H1 (cell line): ENCODE measurements at regions not wholly inside any gene's neighbourhood (a gene's known extent, or its start where the extent isn't known, plus 50 kb on each side); places are given as distances from the start of the nearest gene placed in this dataset.

Experiments used
- CTCF ChIA-PET: fragments of 300-600 bp; sonication (Branson Sonifier 250); formaldehyde crosslinking; loops from one replicate; lab custom pipeline; 2021; ENCODE audit not compliant: partially characterized antibody; lab: Charles Lee
- POLR2A ChIA-PET: fragments of 300-600 bp; sonication (Branson Sonifier 250); formaldehyde crosslinking; loops from one replicate; lab custom pipeline; 2021; ENCODE audit warnings: inconsistent platforms; ENCODE audit not compliant: partially characterized antibody; lab: Charles Lee
- DNase-seq, 2 experiments: peaks; one replicate each; pipeline versions ENCODE4 v3.0.0 to v3.0.0-alpha.2; 2010 to 2022; ENCODE audit warnings: low spot score in 2 of 2, low read depth in 1 of 2, mixed read lengths in 1 of 2
- FAIRE-seq: peaks from 2 replicates; lab custom pipeline; 2011; peaks lifted over from hg19 to GRCh38; lab: Jason Lieb, UNC
- H2AFZ ChIP-seq: 2 replicates; pipeline ENCODE4 v1.8.1; 2012; ENCODE audit warnings: low read length, inconsistent platforms
- H2AK5ac ChIP-seq: 2 replicates; pipeline ENCODE4 v1.6.1; 2013; ENCODE audit warnings: low read depth, low read length
- H2BK120ac ChIP-seq: replicated peaks from 2 replicates; pipeline ENCODE3; 2013; ENCODE audit warnings: low read depth, low read length, inconsistent platforms
- H2BK12ac ChIP-seq: 2 replicates; pipeline ENCODE4 v1.6.1; 2013; ENCODE audit warnings: low read depth, low read length
- H2BK15ac ChIP-seq: 2 replicates; pipeline ENCODE4 v1.6.1; 2013; ENCODE audit warnings: low read length
- H2BK20ac ChIP-seq: 2 replicates; pipeline ENCODE4 v1.6.1; 2013; ENCODE audit warnings: low read length
- H2BK5ac ChIP-seq: 2 replicates; pipeline ENCODE4 v1.6.1; 2013; ENCODE audit warnings: low read depth, low read length
- H3K14ac ChIP-seq: 2 replicates; pipeline ENCODE4 v1.6.1; 2013; ENCODE audit warnings: inconsistent platforms; ENCODE audit not compliant: insufficient read length
- H3K18ac ChIP-seq: 2 replicates; pipeline ENCODE4 v1.6.1; 2013; ENCODE audit warnings: low read length; ENCODE audit errors: extremely low read depth
- H3K23ac ChIP-seq: 2 replicates; pipeline ENCODE4 v1.6.1; 2013; ENCODE audit warnings: inconsistent platforms; ENCODE audit not compliant: insufficient read length
- H3K23me2 ChIP-seq: 2 replicates; pipeline ENCODE4 v1.6.1; 2013; ENCODE audit warnings: low read depth, low read length
- H3K27ac ChIP-seq: 2 replicates; pipeline ENCODE4 v1.6.1; 2011; ENCODE audit warnings: low read depth, low read length, inconsistent platforms
- H3K27me3 ChIP-seq, 4 experiments: replicated peaks in 1 of 4; 1 replicate in 1 of 4; 2 replicates in 3 of 4; pipeline versions ENCODE4 v1.6.1 to v1.8.1; 2011 to 2013; ENCODE audit warnings: low read length in 3 of 4, mild to moderate bottlenecking in 3 of 4, inconsistent platforms in 2 of 4, mixed read lengths in 2 of 4, moderate library complexity in 1 of 4; ENCODE audit not compliant: control insufficient read depth in 3 of 4, insufficient read depth in 3 of 4; ENCODE audit errors: extremely low read depth in 1 of 4
- H3K36me3 ChIP-seq, 4 experiments: 2 replicates each; pipeline versions ENCODE4 v1.6.1 to v1.8.1; 2011 to 2013; ENCODE audit warnings: mild to moderate bottlenecking in 4 of 4, low read length in 3 of 4, moderate library complexity in 2 of 4, control low read depth in 1 of 4, inconsistent platforms in 1 of 4; ENCODE audit not compliant: insufficient read depth in 4 of 4, control insufficient read depth in 2 of 4
- H3K4ac ChIP-seq: replicated peaks from 2 replicates; pipeline ENCODE3; 2013; ENCODE audit warnings: low read length, low read depth, mixed read lengths, inconsistent platforms; ENCODE audit not compliant: insufficient read length
- H3K4me1 ChIP-seq, 4 experiments: replicated peaks in 1 of 4; 1 replicate in 1 of 4; 2 replicates in 3 of 4; pipeline versions ENCODE4 v1.6.1 to v1.8.1; 2011 to 2013; ENCODE audit warnings: low read length in 3 of 4, inconsistent platforms in 2 of 4, mixed read lengths in 1 of 4; ENCODE audit not compliant: insufficient read depth in 4 of 4, control insufficient read depth in 3 of 4
- H3K4me2 ChIP-seq, 2 experiments: 2 replicates each; pipeline versions ENCODE4 v1.6.1 to v1.8.1; 2011 to 2013; ENCODE audit warnings: low read depth in 2 of 2, low read length in 2 of 2, control low read depth in 1 of 2, inconsistent platforms in 1 of 2, mild to moderate bottlenecking in 1 of 2; ENCODE audit not compliant: insufficient read depth in 1 of 2
- H3K4me3 ChIP-seq, 4 experiments: fragments of 200-600, 300-600 bp in 1 of 4; sonication (generic), shearing (Covaris generic), sonication (Bioruptor Twin) in 1 of 4; 2 replicates each; pipeline versions ENCODE4 v1.5.1 to v1.8.1; 2011 to 2016; ENCODE audit warnings: low read length in 4 of 4, low read depth in 3 of 4, control low read depth in 2 of 4, inconsistent platforms in 2 of 4, mild to moderate bottlenecking in 2 of 4, mixed read lengths in 1 of 4, moderate library complexity in 1 of 4; ENCODE audit not compliant: insufficient read depth in 2 of 4; ENCODE audit errors: extremely low read depth in 1 of 4
- H3K56ac ChIP-seq: replicated peaks from 2 replicates; pipeline ENCODE3; 2013; ENCODE audit warnings: low read depth, mild to moderate bottlenecking, mixed read lengths, low read length, inconsistent platforms; ENCODE audit not compliant: insufficient read length
- H3K79me1 ChIP-seq: 2 replicates; pipeline ENCODE4 v1.6.1; 2013; ENCODE audit warnings: low read depth, low read length, control low read depth
- H3K79me2 ChIP-seq, 2 experiments: 2 replicates each; pipeline versions ENCODE4 v1.6.1 to v1.8.1; 2012 to 2013; ENCODE audit warnings: low read length in 2 of 2, mild to moderate bottlenecking in 2 of 2, inconsistent platforms in 1 of 2; ENCODE audit not compliant: insufficient read depth in 2 of 2, control insufficient read depth in 1 of 2
- H3K9ac ChIP-seq, 4 experiments: replicated peaks in 1 of 4; 1 replicate in 1 of 4; 2 replicates in 3 of 4; pipeline versions ENCODE4 v1.6.1 to v1.8.1; 2011 to 2013; ENCODE audit warnings: low read depth in 3 of 4, low read length in 3 of 4, control low read depth in 2 of 4, mild to moderate bottlenecking in 2 of 4, moderate library complexity in 2 of 4, inconsistent platforms in 1 of 4; ENCODE audit errors: extremely low read depth in 1 of 4
- H3K9me3 ChIP-seq, 2 experiments: 2 replicates each; pipeline versions ENCODE4 v1.6.1 to v1.8.1; 2012 to 2013; ENCODE audit warnings: mild to moderate bottlenecking in 2 of 2, moderate library complexity in 2 of 2, control low read depth in 1 of 2, inconsistent platforms in 1 of 2, low read depth in 1 of 2, low read length in 1 of 2, mixed read lengths in 1 of 2; ENCODE audit not compliant: insufficient read depth in 2 of 2
- H4K20me1 ChIP-seq, 2 experiments: replicated peaks in 1 of 2; 2 replicates each; pipeline versions ENCODE3 to v1.8.1; 2011 to 2013; ENCODE audit warnings: inconsistent platforms in 2 of 2, low read length in 2 of 2, mild to moderate bottlenecking in 1 of 2; ENCODE audit not compliant: insufficient read depth in 2 of 2, control insufficient read depth in 1 of 2
- H4K5ac ChIP-seq: 2 replicates; pipeline ENCODE4 v1.6.1; 2013; ENCODE audit warnings: low read length, low read depth, mixed read lengths, inconsistent platforms; ENCODE audit not compliant: insufficient read length
- H4K8ac ChIP-seq: 2 replicates; pipeline ENCODE4 v1.8.0; 2013; ENCODE audit warnings: mild to moderate bottlenecking, moderate library complexity, low read length, inconsistent platforms; ENCODE audit not compliant: insufficient read depth; ENCODE audit errors: extremely low read depth
- H4K91ac ChIP-seq: replicated peaks from 2 replicates; pipeline ENCODE3; 2013; ENCODE audit warnings: low read length, mixed read lengths, inconsistent platforms; ENCODE audit not compliant: insufficient read length
- POLR2A ChIP-seq, 2 experiments: IDR thresholded peaks; 1 replicate in 1 of 2; 2 replicates in 1 of 2; pipeline ENCODE4 v1.6.1; 2011; ENCODE audit warnings: low read depth in 2 of 2, low read length in 2 of 2, mild to moderate bottlenecking in 2 of 2; ENCODE audit errors: control extremely low read depth in 1 of 2
- WGBS, 2 experiments: shearing (Covaris generic) in 1 of 2; methylation state at CpG; one replicate each; pipeline versions ENCODE4 v1.1.6 to v1.1.7; 2013 to 2015; ENCODE audit warnings: low lambda C conversion rate in 2 of 2, mixed read lengths in 2 of 2, inconsistent platforms in 1 of 2, low coverage in 1 of 2, missing lambda C conversion rate in 1 of 2; ENCODE audit not compliant: insufficient replicate concordance in 2 of 2, insufficient coverage in 1 of 2, insufficient read length in 1 of 2; ENCODE audit errors: extremely low coverage in 1 of 2, missing lambda C conversion rate in 1 of 2; 5-methylcytosine and 5-hydroxymethylcytosine counted together

DNA sequence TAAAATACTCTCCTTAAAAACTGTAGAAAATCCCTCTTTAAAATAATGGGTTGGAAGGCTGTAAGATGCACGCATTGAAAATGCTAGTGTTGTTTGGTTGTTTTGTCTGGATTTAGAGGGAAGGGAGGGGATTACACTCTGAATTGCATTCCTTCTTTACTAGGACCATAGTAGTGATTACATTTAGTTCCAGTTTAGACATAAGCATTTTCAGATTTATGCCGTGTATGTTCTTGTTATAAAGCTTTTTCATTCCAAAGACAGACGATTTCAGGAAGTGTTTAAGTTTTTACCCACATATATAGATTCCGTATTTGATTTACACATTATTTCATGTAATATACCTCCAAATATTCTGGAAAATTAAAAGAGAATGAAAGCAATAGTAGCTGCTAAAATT is 538.4 kb downstream of the PTPRC start:
- Histone ChIP-seq H3K27me3 (no peaks in the 10 kb centered on the region), H3K4ac (no peak overlapping the region), H3K4me3 (no peak overlapping the region), H3K79me2 (no peaks in the 10 kb centered on the region), H3K56ac (no peak overlapping the region), H3K27ac (no peak overlapping the region), H3K79me1 (no peaks in the 10 kb centered on the region), H3K9ac (no peak overlapping the region), H3K9me3 (no peaks in the 10 kb centered on the region), H3K36me3 (no peaks in the 10 kb centered on the region), H2BK20ac (no peak overlapping the region), H2BK12ac (no peak overlapping the region), H3K23me2 (no peaks in the 10 kb centered on the region), H2BK15ac (no peak overlapping the region), H2BK120ac (no peak overlapping the region), H3K14ac (no peak overlapping the region), H3K4me1 (no peaks in the 10 kb centered on the region), H2BK5ac (no peak overlapping the region), H3K4me2 (no peak overlapping the region), H3K23ac (no peak overlapping the region), H4K91ac (no peak overlapping the region), H4K8ac (no peak overlapping the region), H2AFZ (no peak overlapping the region), H3K18ac (no peak overlapping the region), H2AK5ac (no peak overlapping the region), H4K20me1 (no peaks in the 10 kb centered on the region), H4K5ac (no peak overlapping the region)
- FAIRE-seq = no peak
- no peak for DNase-seq
- ChIA-PET CTCF (no interaction called here), POLR2A (no interaction called here)
- WGBS, 2 experiments = 88% methylated on average over 4 of the region's 4 CpGs; no CpG with 5 or more reads in 1 of the 2 experiments
- no peak for TF ChIP-seq POLR2A (IDR thresholded peaks at IDR 0.05; ENCODE audit: control extremely low read depth in 1 of 2, low read depth in 2 of 2, low read length in 2 of 2)
